ENCODE measurements at regions not wholly inside any gene's neighbourhood (a gene's known extent, or its start where the extent isn't known, plus 50 kb on each side); places are given as distances from the start of the nearest gene placed in this dataset.
"Not testable (repeated sequence)": the region's sequence is repeated elsewhere in the genome, so short reads cannot be mapped to it uniquely, and the experiment has no call there.

GRCh38 chr2:136319651-136320050 is 201.7 kb upstream of the CXCR4 start:
- no peak for TF ChIP-seq CTCF (IDR thresholded peaks at IDR 0.05; ENCODE audit: insufficient read depth, low read depth, low read length, missing control alignments)
- no peak for DNase-seq (ENCODE audit: low read depth)
- no peak overlapping the region for H3K4me3 ChIP-seq (ENCODE audit: low read length)

- DNase-seq (ENCODE audit: low read depth): no peak
- no peak overlapping the region for H3K4me3 ChIP-seq (ENCODE audit: low read length)
- TF ChIP-seq CTCF (IDR thresholded peaks at IDR 0.05; ENCODE audit: insufficient read depth, low read depth, low read length, missing control alignments): no peak
Observed at GRCh38 chr2:136319237-136319636, 201.3 kb upstream of the CXCR4 start.

- H3K4me3 ChIP-seq (ENCODE audit: low read length): no peak overlapping the region
- TF ChIP-seq CTCF (IDR thresholded peaks at IDR 0.05; ENCODE audit: insufficient read depth, low read depth, low read length, missing control alignments): no peak
- DNase-seq (ENCODE audit: low read depth): no peak
Observed at GRCh38 chr2:136314240-136314639, 196.3 kb upstream of the CXCR4 start.

- not testable (repeated sequence) for DNase-seq (ENCODE audit: low read depth); H3K4me3 ChIP-seq (ENCODE audit: low read length)
Observed at GRCh38 chr2:136312568-136312967, 194.6 kb upstream of the CXCR4 start.

GRCh38 chr2:136310797-136311603 is 193.1 kb upstream of the CXCR4 start:
- no peak for DNase-seq (ENCODE audit: low read depth)
- no peak for TF ChIP-seq CTCF (IDR thresholded peaks at IDR 0.05; ENCODE audit: insufficient read depth, low read depth, low read length, missing control alignments)
- H3K4me3 ChIP-seq (ENCODE audit: low read length): no peak overlapping the region

GRCh38 chr2:136310005-136310495 is 192.1 kb upstream of the CXCR4 start:
- no peak for TF ChIP-seq CTCF (IDR thresholded peaks at IDR 0.05; ENCODE audit: insufficient read depth, low read depth, low read length, missing control alignments)
- no peak overlapping the region for H3K4me3 ChIP-seq (ENCODE audit: low read length)
- DNase-seq (ENCODE audit: low read depth): no peak

- TF ChIP-seq CTCF (IDR thresholded peaks at IDR 0.05; ENCODE audit: insufficient read depth, low read depth, low read length, missing control alignments): no peak
- H3K4me3 ChIP-seq (ENCODE audit: low read length): no peak overlapping the region
- DNase-seq (ENCODE audit: low read depth): no peak
Observed at GRCh38 chr2:136308611-136309010, 190.7 kb upstream of the CXCR4 start.

All from epithelial cell of esophagus (primary cell).